H1 (cell line): ENCODE measurements at regions not wholly inside any gene's neighbourhood (a gene's known extent, or its start where the extent isn't known, plus 50 kb on each side); places are given as distances from the start of the nearest gene placed in this dataset.

Experiments used
- CTCF ChIA-PET: fragments of 300-600 bp; sonication (Branson Sonifier 250); formaldehyde crosslinking; loops from one replicate; lab custom pipeline; 2021; ENCODE audit not compliant: partially characterized antibody; lab: Charles Lee
- POLR2A ChIA-PET: fragments of 300-600 bp; sonication (Branson Sonifier 250); formaldehyde crosslinking; loops from one replicate; lab custom pipeline; 2021; ENCODE audit warnings: inconsistent platforms; ENCODE audit not compliant: partially characterized antibody; lab: Charles Lee
- DNase-seq, 2 experiments: peaks; one replicate each; pipeline versions ENCODE4 v3.0.0 to v3.0.0-alpha.2; 2010 to 2022; ENCODE audit warnings: low spot score in 2 of 2, low read depth in 1 of 2, mixed read lengths in 1 of 2
- FAIRE-seq: peaks from 2 replicates; lab custom pipeline; 2011; peaks lifted over from hg19 to GRCh38; lab: Jason Lieb, UNC
- H2AFZ ChIP-seq: 2 replicates; pipeline ENCODE4 v1.8.1; 2012; ENCODE audit warnings: low read length, inconsistent platforms
- H2AK5ac ChIP-seq: 2 replicates; pipeline ENCODE4 v1.6.1; 2013; ENCODE audit warnings: low read depth, low read length
- H2BK120ac ChIP-seq: replicated peaks from 2 replicates; pipeline ENCODE3; 2013; ENCODE audit warnings: low read depth, low read length, inconsistent platforms
- H2BK12ac ChIP-seq: 2 replicates; pipeline ENCODE4 v1.6.1; 2013; ENCODE audit warnings: low read depth, low read length
- H2BK15ac ChIP-seq: 2 replicates; pipeline ENCODE4 v1.6.1; 2013; ENCODE audit warnings: low read length
- H2BK20ac ChIP-seq: 2 replicates; pipeline ENCODE4 v1.6.1; 2013; ENCODE audit warnings: low read length
- H2BK5ac ChIP-seq: 2 replicates; pipeline ENCODE4 v1.6.1; 2013; ENCODE audit warnings: low read depth, low read length
- H3K14ac ChIP-seq: 2 replicates; pipeline ENCODE4 v1.6.1; 2013; ENCODE audit warnings: inconsistent platforms; ENCODE audit not compliant: insufficient read length
- H3K18ac ChIP-seq: 2 replicates; pipeline ENCODE4 v1.6.1; 2013; ENCODE audit warnings: low read length; ENCODE audit errors: extremely low read depth
- H3K23ac ChIP-seq: 2 replicates; pipeline ENCODE4 v1.6.1; 2013; ENCODE audit warnings: inconsistent platforms; ENCODE audit not compliant: insufficient read length
- H3K23me2 ChIP-seq: 2 replicates; pipeline ENCODE4 v1.6.1; 2013; ENCODE audit warnings: low read depth, low read length
- H3K27ac ChIP-seq: 2 replicates; pipeline ENCODE4 v1.6.1; 2011; ENCODE audit warnings: low read depth, low read length, inconsistent platforms
- H3K27me3 ChIP-seq, 4 experiments: replicated peaks in 1 of 4; 1 replicate in 1 of 4; 2 replicates in 3 of 4; pipeline versions ENCODE4 v1.6.1 to v1.8.1; 2011 to 2013; ENCODE audit warnings: low read length in 3 of 4, mild to moderate bottlenecking in 3 of 4, inconsistent platforms in 2 of 4, mixed read lengths in 2 of 4, moderate library complexity in 1 of 4; ENCODE audit not compliant: control insufficient read depth in 3 of 4, insufficient read depth in 3 of 4; ENCODE audit errors: extremely low read depth in 1 of 4
- H3K36me3 ChIP-seq, 4 experiments: 2 replicates each; pipeline versions ENCODE4 v1.6.1 to v1.8.1; 2011 to 2013; ENCODE audit warnings: mild to moderate bottlenecking in 4 of 4, low read length in 3 of 4, moderate library complexity in 2 of 4, control low read depth in 1 of 4, inconsistent platforms in 1 of 4; ENCODE audit not compliant: insufficient read depth in 4 of 4, control insufficient read depth in 2 of 4
- H3K4ac ChIP-seq: replicated peaks from 2 replicates; pipeline ENCODE3; 2013; ENCODE audit warnings: low read length, low read depth, mixed read lengths, inconsistent platforms; ENCODE audit not compliant: insufficient read length
- H3K4me1 ChIP-seq, 4 experiments: replicated peaks in 1 of 4; 1 replicate in 1 of 4; 2 replicates in 3 of 4; pipeline versions ENCODE4 v1.6.1 to v1.8.1; 2011 to 2013; ENCODE audit warnings: low read length in 3 of 4, inconsistent platforms in 2 of 4, mixed read lengths in 1 of 4; ENCODE audit not compliant: insufficient read depth in 4 of 4, control insufficient read depth in 3 of 4
- H3K4me2 ChIP-seq, 2 experiments: 2 replicates each; pipeline versions ENCODE4 v1.6.1 to v1.8.1; 2011 to 2013; ENCODE audit warnings: low read depth in 2 of 2, low read length in 2 of 2, control low read depth in 1 of 2, inconsistent platforms in 1 of 2, mild to moderate bottlenecking in 1 of 2; ENCODE audit not compliant: insufficient read depth in 1 of 2
- H3K4me3 ChIP-seq, 4 experiments: fragments of 200-600, 300-600 bp in 1 of 4; sonication (generic), shearing (Covaris generic), sonication (Bioruptor Twin) in 1 of 4; 2 replicates each; pipeline versions ENCODE4 v1.5.1 to v1.8.1; 2011 to 2016; ENCODE audit warnings: low read length in 4 of 4, low read depth in 3 of 4, control low read depth in 2 of 4, inconsistent platforms in 2 of 4, mild to moderate bottlenecking in 2 of 4, mixed read lengths in 1 of 4, moderate library complexity in 1 of 4; ENCODE audit not compliant: insufficient read depth in 2 of 4; ENCODE audit errors: extremely low read depth in 1 of 4
- H3K56ac ChIP-seq: replicated peaks from 2 replicates; pipeline ENCODE3; 2013; ENCODE audit warnings: low read depth, mild to moderate bottlenecking, mixed read lengths, low read length, inconsistent platforms; ENCODE audit not compliant: insufficient read length
- H3K79me1 ChIP-seq: 2 replicates; pipeline ENCODE4 v1.6.1; 2013; ENCODE audit warnings: low read depth, low read length, control low read depth
- H3K79me2 ChIP-seq, 2 experiments: 2 replicates each; pipeline versions ENCODE4 v1.6.1 to v1.8.1; 2012 to 2013; ENCODE audit warnings: low read length in 2 of 2, mild to moderate bottlenecking in 2 of 2, inconsistent platforms in 1 of 2; ENCODE audit not compliant: insufficient read depth in 2 of 2, control insufficient read depth in 1 of 2
- H3K9ac ChIP-seq, 4 experiments: replicated peaks in 1 of 4; 1 replicate in 1 of 4; 2 replicates in 3 of 4; pipeline versions ENCODE4 v1.6.1 to v1.8.1; 2011 to 2013; ENCODE audit warnings: low read depth in 3 of 4, low read length in 3 of 4, control low read depth in 2 of 4, mild to moderate bottlenecking in 2 of 4, moderate library complexity in 2 of 4, inconsistent platforms in 1 of 4; ENCODE audit errors: extremely low read depth in 1 of 4
- H3K9me3 ChIP-seq, 2 experiments: 2 replicates each; pipeline versions ENCODE4 v1.6.1 to v1.8.1; 2012 to 2013; ENCODE audit warnings: mild to moderate bottlenecking in 2 of 2, moderate library complexity in 2 of 2, control low read depth in 1 of 2, inconsistent platforms in 1 of 2, low read depth in 1 of 2, low read length in 1 of 2, mixed read lengths in 1 of 2; ENCODE audit not compliant: insufficient read depth in 2 of 2
- H4K20me1 ChIP-seq, 2 experiments: replicated peaks in 1 of 2; 2 replicates each; pipeline versions ENCODE3 to v1.8.1; 2011 to 2013; ENCODE audit warnings: inconsistent platforms in 2 of 2, low read length in 2 of 2, mild to moderate bottlenecking in 1 of 2; ENCODE audit not compliant: insufficient read depth in 2 of 2, control insufficient read depth in 1 of 2
- H4K5ac ChIP-seq: 2 replicates; pipeline ENCODE4 v1.6.1; 2013; ENCODE audit warnings: low read length, low read depth, mixed read lengths, inconsistent platforms; ENCODE audit not compliant: insufficient read length
- H4K8ac ChIP-seq: 2 replicates; pipeline ENCODE4 v1.8.0; 2013; ENCODE audit warnings: mild to moderate bottlenecking, moderate library complexity, low read length, inconsistent platforms; ENCODE audit not compliant: insufficient read depth; ENCODE audit errors: extremely low read depth
- H4K91ac ChIP-seq: replicated peaks from 2 replicates; pipeline ENCODE3; 2013; ENCODE audit warnings: low read length, mixed read lengths, inconsistent platforms; ENCODE audit not compliant: insufficient read length
- CHD2 ChIP-seq: IDR thresholded peaks from 2 replicates; pipeline ENCODE4 v1.6.1; 2012; ENCODE audit warnings: low read length, improper control_type of control experiment
- EP300 ChIP-seq, 2 experiments: IDR thresholded peaks; 1 replicate in 1 of 2; 2 replicates in 1 of 2; pipeline ENCODE4 v1.6.1; 2011 to 2012; ENCODE audit warnings: low read depth in 2 of 2, low read length in 2 of 2, mild to moderate bottlenecking in 2 of 2, borderline replicate concordance in 1 of 2, inconsistent platforms in 1 of 2, moderate library complexity in 1 of 2
- GABPA ChIP-seq: IDR thresholded peaks from 2 replicates; pipeline ENCODE4 v1.6.1; 2011; ENCODE audit warnings: mild to moderate bottlenecking, low read length, moderate library complexity, borderline replicate concordance; ENCODE audit not compliant: insufficient read depth
- HDAC6 ChIP-seq: IDR thresholded peaks from one replicate; pipeline ENCODE4 v1.7.1; 2012; ENCODE audit warnings: low read depth, mild to moderate bottlenecking, inconsistent platforms, low read length, moderate library complexity
- KDM1A ChIP-seq: fragments of 200-600, 300-600 bp; sonication (generic); IDR thresholded peaks from 2 replicates; pipeline ENCODE4 v1.7.1; 2016; ENCODE audit warnings: mild to moderate bottlenecking, low read length, borderline replicate concordance
- NRF1 ChIP-seq: IDR thresholded peaks from 2 replicates; pipeline ENCODE4 v1.6.1; 2011; ENCODE audit warnings: mild to moderate bottlenecking, low read depth, low read length, improper control_type of control experiment
- POU5F1 ChIP-seq: IDR thresholded peaks from 2 replicates; pipeline ENCODE4 v1.6.1; 2011; ENCODE audit warnings: low read depth, mild to moderate bottlenecking, low read length, moderate library complexity
- RBBP5 ChIP-seq: IDR thresholded peaks from 2 replicates; pipeline ENCODE4 v1.7.1; 2012; ENCODE audit warnings: low read depth, mild to moderate bottlenecking, inconsistent platforms, low read length, moderate library complexity, borderline replicate concordance
- RFX5 ChIP-seq: IDR thresholded peaks from 2 replicates; pipeline ENCODE4 v1.6.1; 2011; ENCODE audit warnings: low read depth, low read length, improper control_type of control experiment, borderline replicate concordance
- RNF2 ChIP-seq: fragments of 200-900, 300-1000 bp; sonication (generic); IDR thresholded peaks from 2 replicates; pipeline ENCODE4 v1.7.1; 2016; ENCODE audit warnings: borderline replicate concordance, low read depth, mild to moderate bottlenecking, antibody characterized with exemption, low read length; ENCODE audit not compliant: poor library complexity, severe bottlenecking; ENCODE audit errors: missing control alignments
- SAP30 ChIP-seq: fragments of 300-600 bp; sonication (generic); IDR thresholded peaks from 2 replicates; pipeline ENCODE4 v1.7.1; 2012; ENCODE audit warnings: low read length, moderate library complexity, mild to moderate bottlenecking, inconsistent platforms; ENCODE audit not compliant: insufficient read depth, insufficient replicate concordance
- SIN3A ChIP-seq, 2 experiments: IDR thresholded peaks in 1 of 2; conservative IDR thresholded peaks in 1 of 2; 2 replicates each; pipeline ENCODE4 v1.6.1; 2011 to 2012; ENCODE audit warnings: low read length in 2 of 2, improper control_type of control experiment in 1 of 2, low read depth in 1 of 2, mild to moderate bottlenecking in 1 of 2
- YY1 ChIP-seq: IDR thresholded peaks from 2 replicates; pipeline ENCODE4 v1.6.1; 2011; ENCODE audit warnings: low read depth, mild to moderate bottlenecking, low read length
- ZNF274 ChIP-seq: IDR thresholded peaks from 2 replicates; pipeline ENCODE4 v1.7.0; 2012; ENCODE audit warnings: low read length, borderline replicate concordance; ENCODE audit errors: extremely low read depth
- WGBS, 2 experiments: shearing (Covaris generic) in 1 of 2; methylation state at CpG; one replicate each; pipeline versions ENCODE4 v1.1.6 to v1.1.7; 2013 to 2015; ENCODE audit warnings: low lambda C conversion rate in 2 of 2, mixed read lengths in 2 of 2, inconsistent platforms in 1 of 2, low coverage in 1 of 2, missing lambda C conversion rate in 1 of 2; ENCODE audit not compliant: insufficient replicate concordance in 2 of 2, insufficient coverage in 1 of 2, insufficient read length in 1 of 2; ENCODE audit errors: extremely low coverage in 1 of 2, missing lambda C conversion rate in 1 of 2; 5-methylcytosine and 5-hydroxymethylcytosine counted together

- Histone ChIP-seq H3K79me1 (no peaks in the 10 kb centered on the region), H4K91ac (no peak overlapping the region), H3K9ac (no peak overlapping the region), H3K4me2 (no peak overlapping the region), H4K8ac (no peak overlapping the region), H2BK5ac (no peak overlapping the region), H3K4me1 (no peaks in the 10 kb centered on the region), H3K27me3 (no peaks in the 10 kb centered on the region), H3K36me3 (no peaks in the 10 kb centered on the region), H4K5ac (no peak overlapping the region), H3K56ac (no peak overlapping the region), H2BK15ac (no peak overlapping the region), H2AFZ (no peak overlapping the region), H3K14ac (no peak overlapping the region), H2BK20ac (no peak overlapping the region), H3K9me3 (no peaks in the 10 kb centered on the region), H3K23ac (no peak overlapping the region), H2BK12ac (no peak overlapping the region), H3K23me2 (peaks cover 8% of the 10 kb centered on the region; the same call in 1 of the 2 replicates), H2AK5ac (no peak overlapping the region), H3K79me2 (no peaks in the 10 kb centered on the region), H4K20me1 (peaks cover 0 to 2% of the 10 kb centered on the region in 2 experiments), H3K18ac (no peak overlapping the region), H3K4me3 (no peak overlapping the region), H2BK120ac (no peak overlapping the region), H3K27ac (no peak overlapping the region), H3K4ac (no peak overlapping the region)
- POLR2A ChIA-PET = no interaction called here
- 80% methylated on average over 2 of the region's 2 CpGs; no CpG with 5 or more reads in 1 of the 2 experiments for WGBS, 2 experiments
- FAIRE-seq = no peak
- CTCF ChIA-PET = no interaction called here
- DNase-seq = no peak
- no peak for TF ChIP-seq KDM1A
- no peak for TF ChIP-seq GABPA
- TF ChIP-seq HDAC6 = no peak
- TF ChIP-seq YY1 = no peak
- TF ChIP-seq NRF1 = no peak
- no peak for TF ChIP-seq POU5F1
- TF ChIP-seq CHD2 = no peak
- no peak for TF ChIP-seq SIN3A (conservative IDR thresholded peaks at IDR 0.05 in 1 of 2, IDR thresholded peaks at IDR 0.05 in 1 of 2; ENCODE audit: low read depth in 1 of 2, low read length in 2 of 2)
- TF ChIP-seq RFX5 = no peak
- TF ChIP-seq ZNF274 = no peak
- no peak for TF ChIP-seq SAP30
- no peak for TF ChIP-seq RBBP5
- TF ChIP-seq EP300 (IDR thresholded peaks at IDR 0.05; ENCODE audit: borderline replicate concordance in 1 of 2, low read depth in 2 of 2, low read length in 2 of 2) = no peak
- TF ChIP-seq RNF2 = no peak
Measured at GRCh38 chr7:35314354-35314753, 60.5 kb upstream of the TBX20 start.
